Panc1 (cell line): ENCODE measurements at regions not wholly inside any gene's neighbourhood (a gene's known extent, or its start where the extent isn't known, plus 50 kb on each side); places are given as distances from the start of the nearest gene placed in this dataset.

Experiments
- CTCF ChIP-seq: fragments of 450-650 bp; IDR thresholded peaks from 2 replicates; pipeline ENCODE4 v1.5.1; 2017; ENCODE audit warnings: mild to moderate bottlenecking
- SIN3A ChIP-seq: IDR thresholded peaks from 2 replicates; pipeline ENCODE4 v1.6.1; 2012; ENCODE audit warnings: low read depth, mild to moderate bottlenecking, low read length, moderate library complexity, borderline replicate concordance; ENCODE audit not compliant: insufficient read depth

DNA sequence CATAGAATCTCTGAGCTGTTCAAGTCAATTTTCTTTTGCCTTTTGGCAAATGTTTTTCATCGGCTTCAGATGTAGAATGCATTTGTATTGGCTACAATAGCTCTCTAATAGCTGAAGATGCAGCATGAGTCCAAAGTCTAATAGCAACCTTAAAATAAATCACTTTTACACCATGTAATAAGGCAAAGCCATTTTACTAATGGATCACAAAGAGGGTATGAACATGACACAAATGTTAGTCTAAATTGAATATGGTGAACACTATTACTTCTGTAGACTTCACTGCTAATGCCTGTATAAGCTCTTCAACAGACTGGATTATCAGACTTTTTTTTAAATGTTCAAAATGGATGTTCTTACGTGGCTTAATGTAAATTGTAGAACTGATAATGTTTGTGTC is 645.3 kb downstream of the TLL1 start:
- TF ChIP-seq SIN3A: no peak
- TF ChIP-seq CTCF: no peak
